DMS 273 treated with DMSO at 0.1 percent for 48 hours (cell line): ENCODE measurements at regions not wholly inside any gene's neighbourhood (a gene's known extent, or its start where the extent isn't known, plus 50 kb on each side); places are given as distances from the start of the nearest gene placed in this dataset.
"Not testable (repeated sequence)": the region's sequence is repeated elsewhere in the genome, so short reads cannot be mapped to it uniquely, and the experiment has no call there.

Source experiments
- DNase-seq: peaks from one replicate; lab custom pipeline; 2025; lab: John Stamatoyannopoulos, UW

GRCh38 chr14:83828406-83828805 is 1701.5 kb upstream of the FLRT2 start:
- DNase-seq = no peak

GRCh38 chr14:83830316-83830715 is 1699.6 kb upstream of the FLRT2 start:
- no peak for DNase-seq

GRCh38 chr14:83838226-83838625 is 1691.7 kb upstream of the FLRT2 start:
- no peak for DNase-seq

GRCh38 chr14:83842547-83842946 is 1687.4 kb upstream of the FLRT2 start:
- no peak for DNase-seq

GRCh38 chr14:83847102-83847501 is 1682.8 kb upstream of the FLRT2 start:
- no peak for DNase-seq

- no peak for DNase-seq
Observed at GRCh38 chr14:83850092-83850491, 1679.9 kb upstream of the FLRT2 start.

GRCh38 chr14:83856334-83856733 is 1673.6 kb upstream of the FLRT2 start:
- no peak for DNase-seq

- DNase-seq = no peak
Observed at GRCh38 chr14:83860631-83861155, 1669.3 kb upstream of the FLRT2 start.

GRCh38 chr14:83863042-83863774 is 1666.7 kb upstream of the FLRT2 start:
- no peak for DNase-seq

- DNase-seq = no peak
Observed at GRCh38 chr14:83864106-83864505, 1665.8 kb upstream of the FLRT2 start.

- DNase-seq = no peak
Observed at GRCh38 chr14:83867566-83868225, 1662.2 kb upstream of the FLRT2 start.

- no peak for DNase-seq
Observed at GRCh38 chr14:83870546-83871270, 1659.2 kb upstream of the FLRT2 start.

- no peak for DNase-seq
Observed at GRCh38 chr14:83873669-83874068, 1656.3 kb upstream of the FLRT2 start.

- no peak for DNase-seq
Observed at GRCh38 chr14:83874662-83875061, 1655.3 kb upstream of the FLRT2 start.

- DNase-seq = no peak
Observed at GRCh38 chr14:83883732-83884131, 1646.2 kb upstream of the FLRT2 start.

GRCh38 chr14:83885837-83886293 is 1644.1 kb upstream of the FLRT2 start:
- no peak for DNase-seq

GRCh38 chr14:83887866-83888265 is 1642.1 kb upstream of the FLRT2 start:
- DNase-seq = no peak

GRCh38 chr14:83893447-83893846 is 1636.5 kb upstream of the FLRT2 start:
- DNase-seq = no peak

GRCh38 chr14:83894568-83894967 is 1635.4 kb upstream of the FLRT2 start:
- DNase-seq = no peak

- not testable (repeated sequence) for DNase-seq
Observed at GRCh38 chr14:83898558-83898957, 1631.4 kb upstream of the FLRT2 start.

GRCh38 chr14:83899706-83900105 is 1630.2 kb upstream of the FLRT2 start:
- no peak for DNase-seq

GRCh38 chr14:83905157-83905556 is 1624.8 kb upstream of the FLRT2 start:
- no peak for DNase-seq

- no peak for DNase-seq
Observed at GRCh38 chr14:83908419-83908818, 1621.5 kb upstream of the FLRT2 start.
